Heart left ventricle (tissue), 16 donors: ENCODE measurements at regions not wholly inside any gene's neighbourhood (a gene's known extent, or its start where the extent isn't known, plus 50 kb on each side); places are given as distances from the start of the nearest gene placed in this dataset.

Experiments
- ATAC-seq, 4 donors: fragments of 200-7000 bp; cut with Tn5 transposase; one replicate each; pipeline ENCODE4 v1.9.1; 2020 to 2022; ENCODE audit warnings: moderate library complexity in 4 of 4, mild to moderate bottlenecking in 3 of 4, moderate number of reproducible peaks in 1 of 4
- DNase-seq, 5 donors: peaks; one replicate each; pipeline ENCODE4 v3.0.0-alpha.2; 2020
- H3K27ac ChIP-seq, 12 donors: fragments of 200-600 bp; sonication (generic) in 4 of 12; one replicate each; pipeline versions ENCODE4 v1.5.0 to v1.8.0; 2016 to 2022; ENCODE audit warnings: mild to moderate bottlenecking in 2 of 12
- H3K27me3 ChIP-seq, 9 donors: fragments of 200-600 bp; sonication (generic) in 2 of 9; one replicate each; pipeline versions ENCODE4 v1.5.1 to v1.8.0; 2016 to 2022; ENCODE audit warnings: mild to moderate bottlenecking in 3 of 9
- H3K36me3 ChIP-seq, 9 donors: fragments of 200-600 bp; sonication (generic) in 2 of 9; one replicate each; pipeline versions ENCODE4 v1.5.0 to v1.8.0; 2018 to 2022; ENCODE audit warnings: mild to moderate bottlenecking in 2 of 9
- H3K4me1 ChIP-seq, 12 donors: fragments of 200-600 bp; sonication (generic) in 4 of 12; one replicate each; pipeline versions ENCODE4 v1.5.0 to v1.8.0; 2016 to 2022; ENCODE audit warnings: mild to moderate bottlenecking in 3 of 12
- H3K4me3 ChIP-seq, 12 donors: fragments of 200-600 bp; sonication (generic) in 4 of 12; one replicate each; pipeline versions ENCODE4 v1.5.0 to v1.8.0; 2017 to 2022; ENCODE audit warnings: mild to moderate bottlenecking in 9 of 12, moderate library complexity in 4 of 12
- H3K9me3 ChIP-seq, 12 donors: fragments of 200-600 bp; sonication (generic) in 4 of 12; one replicate each; pipeline versions ENCODE4 v1.5.0 to v1.8.0; 2016 to 2022; ENCODE audit warnings: mild to moderate bottlenecking in 1 of 12
- POLR2A ChIP-seq, 2 donors: fragments of 450-650 bp; IDR thresholded peaks; one replicate each; pipeline ENCODE4 v1.6.1; 2017; ENCODE audit warnings: antibody characterized with exemption in 2 of 2, mild to moderate bottlenecking in 2 of 2, moderate library complexity in 2 of 2
- WGBS, 4 donors: extraction: QIAGEN DNeasy Blood & Tissue Kit in 2 of 4; methylation state at CpG; one replicate each; pipeline versions ENCODE4 v1.1.5 to v1.1.7; 2013 to 2018; 5-methylcytosine and 5-hydroxymethylcytosine counted together
- intact Hi-C, 10 donors: fragments of 100-400 bp; cut with DNase I; formaldehyde crosslinking; loops; one replicate each; pipeline versions ENCODE4 v1.11.1 to v1.14.2; 2022
- TF ChIP-seq, protein P1 (sequence below), 12 donors: fragments of 200-600 bp; sonication (generic) in 4 of 12; IDR thresholded peaks; one replicate each; pipeline versions ENCODE4 v1.5.0 to v1.8.0; 2018 to 2022; ENCODE audit warnings: antibody characterized with exemption in 12 of 12, mild to moderate bottlenecking in 5 of 12
- donor health status: ischemic (EF 13 %, LVEDD 7.1; RV severe dilation, severe dysfunction).
- donor health status: healthy with polysubstance abuse.
- donor health status: DM: no; HTN: yes; CAD: no.
- donor health status: DM: no; HTN: no; CAD: no.
- donor health status: ischemic (EF 25% LVEDD 6.9; RV normal size, moderate dysfunction).
- donor health status: ischemic (EF 25% LVEDD 5.7; RV mildly dilated, moderate dysfunction).
- donor health status: healthy.
- donor health status: DM: yes; HTN: yes; CAD: no.
- donor health status: ischemic (EF 35%, LVEDD 5.7; RV mildly dilated, moderate dysfunction).
- donor health status: nonischemic (EF 11% LVEDD 7.7; RV severe dilation, severe dysfunction).
- donor health status: DM: yes; HTN: yes; CAD: no.
- donor health status: PGD.
- donor health status: ischemic (EF 29% LVEDD 5.4; RV normal size, mild dysfunction).
- donor health status: nonischemic (EF 23%, LVEDD 6.1; RV moderate dilation, normal function).

DNA sequence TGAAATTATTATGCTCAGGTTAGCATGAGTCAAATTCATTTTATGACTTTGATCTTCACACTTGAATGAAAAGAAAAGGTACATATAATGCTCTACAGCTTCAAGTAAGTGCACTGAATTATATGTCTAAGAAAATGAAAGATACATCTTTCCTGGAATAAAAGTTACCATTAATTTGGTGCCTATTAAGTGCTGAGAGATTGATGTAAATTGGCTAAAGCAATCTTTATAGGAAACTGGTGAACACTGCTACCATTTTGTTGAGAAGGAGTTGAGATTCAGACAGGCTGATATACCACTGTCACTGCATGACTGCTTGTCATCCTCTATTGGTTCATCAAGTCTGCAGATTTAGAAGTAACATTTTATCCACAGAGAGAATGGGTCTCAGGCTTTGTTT, 416.8 kb upstream of the SPRY2 start:
- no peak for ATAC-seq
- Histone ChIP-seq H3K27ac (no peak overlapping the region), H3K9me3 (no peaks in the 10 kb centered on the region), H3K4me3 (no peak overlapping the region), H3K4me1 (peaks cover 0 to 3% (median 0%) of the 10 kb centered on the region in 12 donors), H3K27me3 (no peaks in the 10 kb centered on the region), H3K36me3 (no peaks in the 10 kb centered on the region)
- TF ChIP-seq, protein P1, sequence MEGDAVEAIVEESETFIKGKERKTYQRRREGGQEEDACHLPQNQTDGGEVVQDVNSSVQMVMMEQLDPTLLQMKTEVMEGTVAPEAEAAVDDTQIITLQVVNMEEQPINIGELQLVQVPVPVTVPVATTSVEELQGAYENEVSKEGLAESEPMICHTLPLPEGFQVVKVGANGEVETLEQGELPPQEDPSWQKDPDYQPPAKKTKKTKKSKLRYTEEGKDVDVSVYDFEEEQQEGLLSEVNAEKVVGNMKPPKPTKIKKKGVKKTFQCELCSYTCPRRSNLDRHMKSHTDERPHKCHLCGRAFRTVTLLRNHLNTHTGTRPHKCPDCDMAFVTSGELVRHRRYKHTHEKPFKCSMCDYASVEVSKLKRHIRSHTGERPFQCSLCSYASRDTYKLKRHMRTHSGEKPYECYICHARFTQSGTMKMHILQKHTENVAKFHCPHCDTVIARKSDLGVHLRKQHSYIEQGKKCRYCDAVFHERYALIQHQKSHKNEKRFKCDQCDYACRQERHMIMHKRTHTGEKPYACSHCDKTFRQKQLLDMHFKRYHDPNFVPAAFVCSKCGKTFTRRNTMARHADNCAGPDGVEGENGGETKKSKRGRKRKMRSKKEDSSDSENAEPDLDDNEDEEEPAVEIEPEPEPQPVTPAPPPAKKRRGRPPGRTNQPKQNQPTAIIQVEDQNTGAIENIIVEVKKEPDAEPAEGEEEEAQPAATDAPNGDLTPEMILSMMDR (IDR thresholded peaks at IDR 0.05) = no peak
- no peak for TF ChIP-seq POLR2A (IDR thresholded peaks at IDR 0.05)
- DNase-seq = no peak
- intact Hi-C loops = no loop called here

DNA sequence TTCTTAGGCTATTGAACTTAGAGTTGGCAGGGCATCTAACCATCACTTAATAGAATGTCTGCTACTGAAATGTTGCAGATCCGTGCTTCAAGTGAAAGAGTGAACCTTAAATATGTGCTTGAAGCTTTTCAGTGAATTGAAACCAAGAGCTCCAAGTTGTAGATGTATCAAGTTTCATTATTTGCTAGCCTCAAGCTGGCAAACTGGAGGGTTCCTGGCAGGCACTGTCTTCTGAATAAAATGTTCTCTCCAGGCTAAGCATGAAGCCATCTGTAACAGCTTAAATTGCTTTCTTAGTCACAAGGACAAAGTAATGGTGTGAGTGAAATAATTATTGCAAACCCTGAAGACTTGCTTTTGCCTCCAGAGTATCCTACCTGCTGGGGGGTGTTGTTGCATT, 415.0 kb upstream of the SPRY2 start:
- DNase-seq = no peak
- Histone ChIP-seq H3K4me3 (no peak overlapping the region), H3K27me3 (no peaks in the 10 kb centered on the region), H3K36me3 (no peaks in the 10 kb centered on the region), H3K27ac (no peak overlapping the region), H3K4me1 (peaks cover 0 to 3% (median 0%) of the 10 kb centered on the region in 12 donors), H3K9me3 (no peaks in the 10 kb centered on the region)
- ATAC-seq = no peak
- 91 to 96% (median 95%) methylated on average over 1 of the region's 1 CpG for WGBS, 4 donors
- intact Hi-C loops = no loop called here
- TF ChIP-seq, protein P1 (IDR thresholded peaks at IDR 0.05) = no peak
- no peak for TF ChIP-seq POLR2A (IDR thresholded peaks at IDR 0.05)

DNA sequence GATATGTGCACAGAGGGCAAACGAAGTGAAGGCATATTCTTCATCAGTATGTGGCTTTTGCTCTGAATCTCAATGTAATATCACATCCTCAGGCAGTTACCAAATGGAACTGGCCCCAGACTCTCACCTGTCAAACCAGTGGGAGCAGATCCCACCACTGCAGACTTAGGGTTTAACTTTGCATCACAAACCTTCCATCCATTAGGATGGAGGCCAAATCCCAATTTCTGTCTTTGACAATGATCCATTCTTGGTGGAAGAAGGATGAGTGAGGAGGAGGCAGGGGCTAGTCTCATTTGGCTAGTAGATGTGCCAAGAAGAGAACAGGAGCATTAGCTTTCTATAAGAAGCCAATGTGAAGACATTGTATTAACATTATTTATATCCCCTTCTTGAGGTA, 413.5 kb upstream of the SPRY2 start:
- intact Hi-C loops = no loop called here
- no peak for DNase-seq
- H3K4me1 ChIP-seq = peaks cover 0 to 3% (median 0%) of the 10 kb centered on the region in 12 donors
- WGBS, 4 donors = 30 to 49% (median 40%) methylated on average over 1 of the region's 1 CpG
- no peak for ATAC-seq
- TF ChIP-seq, protein P1 (IDR thresholded peaks at IDR 0.05) = no peak
- TF ChIP-seq POLR2A (IDR thresholded peaks at IDR 0.05) = no peak
- H3K9me3 ChIP-seq = no peaks in the 10 kb centered on the region
- no peaks in the 10 kb centered on the region for H3K36me3 ChIP-seq
- H3K27me3 ChIP-seq = no peaks in the 10 kb centered on the region
- no peak overlapping the region for H3K27ac ChIP-seq
- H3K4me3 ChIP-seq = no peak overlapping the region

DNA sequence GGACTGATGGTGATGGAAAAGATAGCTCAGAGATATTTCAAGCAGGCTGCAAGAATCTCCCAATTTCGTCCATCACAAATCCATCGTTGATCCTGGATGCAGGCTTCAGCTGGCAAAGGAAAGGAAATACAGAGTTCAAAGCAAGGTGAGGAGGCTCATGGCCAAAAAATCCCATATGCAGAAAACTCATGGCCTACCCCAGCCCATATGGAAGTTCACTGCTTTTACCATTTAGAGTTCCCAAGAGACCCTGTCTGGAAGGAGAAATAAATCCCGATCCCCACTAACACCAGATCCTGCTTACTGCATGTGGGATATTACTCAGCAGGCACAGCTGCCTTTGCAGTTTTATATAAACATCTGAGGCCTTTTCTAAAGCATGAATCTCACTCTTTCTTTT, 412.9 kb upstream of the SPRY2 start:
- Histone ChIP-seq H3K27me3 (no peaks in the 10 kb centered on the region), H3K9me3 (no peaks in the 10 kb centered on the region), H3K4me3 (no peak overlapping the region), H3K4me1 (peaks cover 0 to 3% (median 0%) of the 10 kb centered on the region in 12 donors), H3K27ac (no peak overlapping the region), H3K36me3 (no peaks in the 10 kb centered on the region)
- WGBS, 4 donors = 54 to 64% (median 60%) methylated on average over 3 of the region's 3 CpGs
- intact Hi-C loops = no loop called here
- DNase-seq (no peak), ATAC-seq (no peak)
- TF ChIP-seq, protein P1 (IDR thresholded peaks at IDR 0.05) = no peak
- TF ChIP-seq POLR2A (IDR thresholded peaks at IDR 0.05) = no peak
